ENCODE measurements at regions not wholly inside any gene's neighbourhood (a gene's known extent, or its start where the extent isn't known, plus 50 kb on each side); places are given as distances from the start of the nearest gene placed in this dataset.

GRCh38 chr12:67111182-67111581 is 158.0 kb upstream of the CAND1 start:
- TF ChIP-seq, protein P1, sequence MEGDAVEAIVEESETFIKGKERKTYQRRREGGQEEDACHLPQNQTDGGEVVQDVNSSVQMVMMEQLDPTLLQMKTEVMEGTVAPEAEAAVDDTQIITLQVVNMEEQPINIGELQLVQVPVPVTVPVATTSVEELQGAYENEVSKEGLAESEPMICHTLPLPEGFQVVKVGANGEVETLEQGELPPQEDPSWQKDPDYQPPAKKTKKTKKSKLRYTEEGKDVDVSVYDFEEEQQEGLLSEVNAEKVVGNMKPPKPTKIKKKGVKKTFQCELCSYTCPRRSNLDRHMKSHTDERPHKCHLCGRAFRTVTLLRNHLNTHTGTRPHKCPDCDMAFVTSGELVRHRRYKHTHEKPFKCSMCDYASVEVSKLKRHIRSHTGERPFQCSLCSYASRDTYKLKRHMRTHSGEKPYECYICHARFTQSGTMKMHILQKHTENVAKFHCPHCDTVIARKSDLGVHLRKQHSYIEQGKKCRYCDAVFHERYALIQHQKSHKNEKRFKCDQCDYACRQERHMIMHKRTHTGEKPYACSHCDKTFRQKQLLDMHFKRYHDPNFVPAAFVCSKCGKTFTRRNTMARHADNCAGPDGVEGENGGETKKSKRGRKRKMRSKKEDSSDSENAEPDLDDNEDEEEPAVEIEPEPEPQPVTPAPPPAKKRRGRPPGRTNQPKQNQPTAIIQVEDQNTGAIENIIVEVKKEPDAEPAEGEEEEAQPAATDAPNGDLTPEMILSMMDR (conservative IDR thresholded peaks at IDR 0.05; ENCODE audit: low read length), result no peak
- no peak for TF ChIP-seq EZH2phosphoT487 (IDR thresholded peaks at IDR 0.05; ENCODE audit: borderline replicate concordance, low read depth, low read length)
- no peak for DNase-seq (ENCODE audit: low spot score)
- no peak overlapping the region for H3K4me3 ChIP-seq (ENCODE audit: low read depth, low read length, poor library complexity, severe bottlenecking)
- H3K4me2 ChIP-seq (ENCODE audit: low read length), result no peak overlapping the region
- H3K9me2 ChIP-seq (ENCODE audit: insufficient read depth, low read length), result no peaks in the 10 kb centered on the region
- H3K79me2 ChIP-seq (ENCODE audit: insufficient read depth, low read depth, low read length), result no peaks in the 10 kb centered on the region
- intact Hi-C loops (cut with micrococcal nuclease; ENCODE audit: unreplicated experiment), result no loop called here
- H3K36me3 ChIP-seq (ENCODE audit: insufficient read depth, low read length), result no peaks in the 10 kb centered on the region
- CTCF ChIA-PET (ENCODE audit: unreplicated experiment), result no interaction called here
- no TSS peak for BruUV-seq (replicated peaks)
- H3K4me1 ChIP-seq (ENCODE audit: insufficient read depth, low read length, poor library complexity, severe bottlenecking), result no peaks in the 10 kb centered on the region
- H3K27ac ChIP-seq (ENCODE audit: low read depth, low read length, poor library complexity, severe bottlenecking), result no peak overlapping the region
- POLR2A ChIA-PET, result interaction anchor here (1.0 kb wide), 1 partner anchor 10 kb away, joined by 3 read pairs; no protein-coding TSS in a partner anchor
- no peak overlapping the region for H2AFZ ChIP-seq (ENCODE audit: low read length)
- H3K9me3 ChIP-seq (ENCODE audit: low read length), result no peaks in the 10 kb centered on the region; the same call in 1 of the 2 replicates
- H4K20me1 ChIP-seq (ENCODE audit: insufficient read depth, low read length), result no peaks in the 10 kb centered on the region

DNA sequence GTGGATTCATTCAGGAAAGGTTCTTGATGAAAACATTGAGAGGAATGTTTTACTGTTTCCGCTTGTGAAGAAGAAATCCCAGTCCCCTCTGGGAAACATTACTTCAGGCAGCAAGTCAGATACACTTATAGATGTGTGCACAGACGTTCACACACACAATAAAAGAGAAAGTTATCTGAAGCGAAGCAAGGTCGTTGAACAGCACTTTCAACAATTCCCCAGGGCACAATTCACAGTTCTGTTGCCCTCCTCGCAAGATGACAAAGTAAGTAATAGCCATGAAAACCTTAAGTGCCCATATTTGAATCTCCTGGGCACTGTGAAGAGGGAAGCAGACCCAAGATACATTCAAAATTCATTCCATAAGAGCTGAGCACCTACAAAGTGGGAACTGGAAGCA is 156.6 kb upstream of the CAND1 start:
- Histone ChIP-seq H3K27ac (ENCODE audit: low read depth, low read length, poor library complexity, severe bottlenecking) (no peak overlapping the region), H3K4me2 (ENCODE audit: low read length) (no peak overlapping the region), H3K4me1 (ENCODE audit: insufficient read depth, low read length, poor library complexity, severe bottlenecking) (no peaks in the 10 kb centered on the region), H3K36me3 (ENCODE audit: insufficient read depth, low read length) (no peaks in the 10 kb centered on the region), H3K4me3 (ENCODE audit: low read depth, low read length, poor library complexity, severe bottlenecking) (no peak overlapping the region), H2AFZ (ENCODE audit: low read length) (no peak overlapping the region), H3K9me2 (ENCODE audit: insufficient read depth, low read length) (no peaks in the 10 kb centered on the region), H3K79me2 (ENCODE audit: insufficient read depth, low read depth, low read length) (no peaks in the 10 kb centered on the region), H3K9me3 (ENCODE audit: low read length) (no peaks in the 10 kb centered on the region), H4K20me1 (ENCODE audit: insufficient read depth, low read length) (no peaks in the 10 kb centered on the region)
- CTCF ChIA-PET (ENCODE audit: unreplicated experiment), result no interaction called here
- BruUV-seq (replicated peaks), result no TSS peak
- POLR2A ChIA-PET, result no interaction called here
- intact Hi-C loops (cut with micrococcal nuclease; ENCODE audit: unreplicated experiment), result no loop called here
- DNase-seq (ENCODE audit: low spot score), result no peak
- no peak for TF ChIP-seq EZH2phosphoT487 (IDR thresholded peaks at IDR 0.05; ENCODE audit: borderline replicate concordance, low read depth, low read length)
- TF ChIP-seq, protein P1 (conservative IDR thresholded peaks at IDR 0.05; ENCODE audit: low read length), result no peak

GRCh38 chr12:67116134-67116533 is 153.0 kb upstream of the CAND1 start:
- intact Hi-C loops (cut with micrococcal nuclease; ENCODE audit: unreplicated experiment), result no loop called here
- no peak for DNase-seq (ENCODE audit: low spot score)
- no peak overlapping the region for H3K27ac ChIP-seq (ENCODE audit: low read depth, low read length, poor library complexity, severe bottlenecking)
- no peaks in the 10 kb centered on the region for H4K20me1 ChIP-seq (ENCODE audit: insufficient read depth, low read length)
- H3K9me3 ChIP-seq (ENCODE audit: low read length), result no peaks in the 10 kb centered on the region
- TF ChIP-seq EZH2phosphoT487 (IDR thresholded peaks at IDR 0.05; ENCODE audit: borderline replicate concordance, low read depth, low read length), result no peak
- TF ChIP-seq, protein P1 (conservative IDR thresholded peaks at IDR 0.05; ENCODE audit: low read length), result no peak
- BruUV-seq (replicated peaks), result no TSS peak
- no peak overlapping the region for H3K4me3 ChIP-seq (ENCODE audit: low read depth, low read length, poor library complexity, severe bottlenecking)
- H3K36me3 ChIP-seq (ENCODE audit: insufficient read depth, low read length), result no peaks in the 10 kb centered on the region
- POLR2A ChIA-PET, result no interaction called here
- no peaks in the 10 kb centered on the region for H3K4me1 ChIP-seq (ENCODE audit: insufficient read depth, low read length, poor library complexity, severe bottlenecking)
- no peak overlapping the region for H3K4me2 ChIP-seq (ENCODE audit: low read length)
- no peaks in the 10 kb centered on the region for H3K9me2 ChIP-seq (ENCODE audit: insufficient read depth, low read length)
- H3K79me2 ChIP-seq (ENCODE audit: insufficient read depth, low read depth, low read length), result no peaks in the 10 kb centered on the region
- CTCF ChIA-PET (ENCODE audit: unreplicated experiment), result no interaction called here
- no peak overlapping the region for H2AFZ ChIP-seq (ENCODE audit: low read length)
